BE2C (cell line): ENCODE measurements at regions not wholly inside any gene's neighbourhood (a gene's known extent, or its start where the extent isn't known, plus 50 kb on each side); places are given as distances from the start of the nearest gene placed in this dataset.
"Not testable (repeated sequence)": the region's sequence is repeated elsewhere in the genome, so short reads cannot be mapped to it uniquely, and the experiment has no call there.

ENCODE experiments used
- DNase-seq: peaks from one replicate; pipeline ENCODE4 v3.0.0-alpha.2; 2020
- H3K27me3 ChIP-seq: fragments of 250-450 bp; sonication (Bioruptor Pico); 2 replicates; pipeline ENCODE4 v1.5.1; 2020; ENCODE audit warnings: mild to moderate bottlenecking
- H3K36me3 ChIP-seq: fragments of 250-450 bp; sonication (Bioruptor Pico); 2 replicates; pipeline ENCODE4 v1.5.1; 2020; ENCODE audit warnings: mild to moderate bottlenecking
- H3K4me1 ChIP-seq: fragments of 250-450 bp; sonication (Bioruptor Pico); 2 replicates; pipeline ENCODE4 v1.5.1; 2020
- H3K4me3 ChIP-seq: 2 replicates; pipeline ENCODE4 v1.5.1; 2011; ENCODE audit warnings: low read depth, low read length
- H3K9me3 ChIP-seq: fragments of 250-450 bp; sonication (Bioruptor Pico); 2 replicates; pipeline ENCODE4 v1.5.1; 2020
- CTCF ChIP-seq: IDR thresholded peaks from 2 replicates; pipeline ENCODE4 v1.5.1; 2012; ENCODE audit warnings: mild to moderate bottlenecking, low read depth, low read length

GRCh38 chr3:184502123-184502667, 59.4 kb upstream of the EPHB3 start:
- H3K4me3 ChIP-seq = no peak overlapping the region
- no peak for TF ChIP-seq CTCF
- DNase-seq = no peak

GRCh38 chr3:184502841-184503240, 58.7 kb upstream of the EPHB3 start:
- peaks cover 70% of the 10 kb centered on the region for H3K27me3 ChIP-seq
- not testable (repeated sequence) for H3K36me3 ChIP-seq, H3K9me3 ChIP-seq, DNase-seq, H3K4me1 ChIP-seq, H3K4me3 ChIP-seq

More at GRCh38 chr3:184502123-184502667, 59.4 kb upstream of the EPHB3 start:
- Histone ChIP-seq H3K27me3 (peaks cover 67% of the 10 kb centered on the region), H3K9me3 (peaks cover 5% of the 10 kb centered on the region; the same call in 1 of the 2 replicates), H3K36me3 (no peaks in the 10 kb centered on the region), H3K4me1 (no peaks in the 10 kb centered on the region)

GRCh38 chr3:184503647-184504046, 57.9 kb upstream of the EPHB3 start:
- Histone ChIP-seq H3K4me1 (no peaks in the 10 kb centered on the region), H3K36me3 (no peaks in the 10 kb centered on the region), H3K27me3 (peaks cover 70% of the 10 kb centered on the region), H3K9me3 (peaks cover 5% of the 10 kb centered on the region; the same call in 1 of the 2 replicates), H3K4me3 (no peak overlapping the region)
- no peak for TF ChIP-seq CTCF
- DNase-seq = no peak

- no peak overlapping the region for H3K4me3 ChIP-seq
- H3K27me3 ChIP-seq = peaks cover 76% of the 10 kb centered on the region
- TF ChIP-seq CTCF = no peak
- H3K36me3 ChIP-seq = no peaks in the 10 kb centered on the region
- no peaks in the 10 kb centered on the region for H3K4me1 ChIP-seq
- peaks cover 5% of the 10 kb centered on the region; the same call in 1 of the 2 replicates for H3K9me3 ChIP-seq
- no peak for DNase-seq
Measured at GRCh38 chr3:184505076-184505878, 56.3 kb upstream of the EPHB3 start.

- no peak for DNase-seq
- Histone ChIP-seq H3K27me3 (peaks cover 72% of the 10 kb centered on the region), H3K36me3 (no peaks in the 10 kb centered on the region), H3K4me1 (no peaks in the 10 kb centered on the region), H3K9me3 (peaks cover 5% of the 10 kb centered on the region; the same call in 1 of the 2 replicates), H3K4me3 (no peak overlapping the region)
- TF ChIP-seq CTCF = no peak
Measured at GRCh38 chr3:184506561-184506991, 55.0 kb upstream of the EPHB3 start.

GRCh38 chr3:184508938-184509337, 52.6 kb upstream of the EPHB3 start:
- Histone ChIP-seq H3K4me3 (no peak overlapping the region), H3K9me3 (no peaks in the 10 kb centered on the region; the same call in 1 of the 2 replicates), H3K27me3 (peaks cover 82% of the 10 kb centered on the region), H3K4me1 (no peaks in the 10 kb centered on the region), H3K36me3 (no peaks in the 10 kb centered on the region)
- TF ChIP-seq CTCF = no peak
- no peak for DNase-seq
